ENCODE measurements at regions not wholly inside any gene's neighbourhood (a gene's known extent, or its start where the extent isn't known, plus 50 kb on each side); places are given as distances from the start of the nearest gene placed in this dataset.

GRCh38 chr7:128177768-128178550, 63.1 kb upstream of the LEP start:
- Mint-ChIP-seq H3K9me3 (no peaks in the 10 kb centered on the region), H3K4me3 (no peak overlapping the region), H3K4me1 (no peaks in the 10 kb centered on the region), H3K27me3 (peaks cover 32% of the 10 kb centered on the region), H3K36me3 (ENCODE audit: low read depth) (no peaks in the 10 kb centered on the region), H3K27ac (no peak overlapping the region)
- ATAC-seq (replicated peaks) = no peak

DNA sequence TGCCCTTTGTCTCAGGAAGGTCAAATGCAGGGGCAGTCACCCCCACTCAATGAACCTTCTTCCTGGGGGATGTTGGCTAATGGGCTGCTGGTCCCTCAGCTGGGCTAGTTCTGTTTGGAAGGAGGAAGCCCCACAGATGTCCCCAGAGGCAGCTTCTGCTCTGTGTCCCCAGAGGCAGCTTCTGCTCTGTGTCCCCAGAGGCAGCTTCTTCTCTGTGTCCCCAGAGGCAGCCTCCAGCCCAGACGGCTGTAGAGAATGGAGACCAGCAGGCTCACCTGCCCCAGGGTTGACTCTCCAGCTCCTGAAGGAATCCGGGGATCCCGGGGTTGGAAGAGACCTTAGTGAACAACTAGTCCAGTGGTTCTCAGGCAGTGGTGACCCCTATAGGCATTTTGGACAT, 62.5 kb upstream of the LEP start:
- Mint-ChIP-seq H3K9me3 (no peaks in the 10 kb centered on the region), H3K27me3 (peaks cover 30% of the 10 kb centered on the region), H3K4me1 (no peaks in the 10 kb centered on the region), H3K36me3 (ENCODE audit: low read depth) (no peaks in the 10 kb centered on the region), H3K4me3 (no peak overlapping the region), H3K27ac (no peak overlapping the region)
- ATAC-seq (replicated peaks) = no peak

DNA sequence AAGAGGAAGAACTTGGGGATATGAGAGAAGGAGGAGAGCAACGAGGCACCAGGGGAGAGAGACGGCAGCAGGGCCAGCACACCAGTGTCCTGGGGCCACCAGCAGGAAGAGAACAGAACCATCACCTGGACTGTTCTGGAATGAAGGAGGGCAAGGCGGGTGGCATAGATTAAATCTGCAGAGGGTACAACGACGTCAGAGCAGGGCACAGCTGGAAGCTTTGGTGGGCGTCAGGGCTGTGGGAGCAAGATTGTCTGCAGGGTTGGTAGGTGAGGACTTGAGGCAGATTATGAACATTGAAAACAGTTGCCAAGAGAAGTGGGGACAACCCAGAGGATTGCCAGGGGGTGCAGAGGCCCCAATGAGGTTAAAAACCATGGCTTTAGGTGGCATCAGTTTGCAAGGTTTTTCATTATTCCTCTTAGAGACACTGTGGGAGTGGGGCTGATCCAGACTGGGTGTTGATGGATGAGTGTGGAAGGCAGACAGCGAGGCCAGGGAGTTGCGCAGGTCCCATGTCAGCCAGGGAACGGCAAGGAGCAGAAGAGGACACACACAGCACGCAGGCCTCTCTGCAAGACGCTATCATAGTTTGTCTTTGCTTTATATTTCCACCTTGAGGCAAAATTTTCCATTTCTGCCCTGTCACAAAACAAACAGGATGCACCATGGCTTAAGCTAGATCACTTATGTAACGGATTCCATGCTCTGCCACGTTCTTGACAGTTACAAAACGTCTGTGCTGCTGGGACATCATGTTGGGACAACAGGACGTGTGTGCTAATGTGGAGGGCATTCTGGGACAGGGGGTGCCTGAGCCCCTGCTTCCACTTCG, 52.5 kb upstream of the LEP start:
- H3K27ac Mint-ChIP-seq = no peak overlapping the region
- no peaks in the 10 kb centered on the region for H3K36me3 Mint-ChIP-seq (ENCODE audit: low read depth)
- no peaks in the 10 kb centered on the region for H3K4me1 Mint-ChIP-seq
- H3K27me3 Mint-ChIP-seq = peaks cover 47% of the 10 kb centered on the region
- no peak for ATAC-seq (replicated peaks)
- H3K4me3 Mint-ChIP-seq = no peak overlapping the region
- peaks cover 2% of the 10 kb centered on the region for H3K9me3 Mint-ChIP-seq

DNA sequence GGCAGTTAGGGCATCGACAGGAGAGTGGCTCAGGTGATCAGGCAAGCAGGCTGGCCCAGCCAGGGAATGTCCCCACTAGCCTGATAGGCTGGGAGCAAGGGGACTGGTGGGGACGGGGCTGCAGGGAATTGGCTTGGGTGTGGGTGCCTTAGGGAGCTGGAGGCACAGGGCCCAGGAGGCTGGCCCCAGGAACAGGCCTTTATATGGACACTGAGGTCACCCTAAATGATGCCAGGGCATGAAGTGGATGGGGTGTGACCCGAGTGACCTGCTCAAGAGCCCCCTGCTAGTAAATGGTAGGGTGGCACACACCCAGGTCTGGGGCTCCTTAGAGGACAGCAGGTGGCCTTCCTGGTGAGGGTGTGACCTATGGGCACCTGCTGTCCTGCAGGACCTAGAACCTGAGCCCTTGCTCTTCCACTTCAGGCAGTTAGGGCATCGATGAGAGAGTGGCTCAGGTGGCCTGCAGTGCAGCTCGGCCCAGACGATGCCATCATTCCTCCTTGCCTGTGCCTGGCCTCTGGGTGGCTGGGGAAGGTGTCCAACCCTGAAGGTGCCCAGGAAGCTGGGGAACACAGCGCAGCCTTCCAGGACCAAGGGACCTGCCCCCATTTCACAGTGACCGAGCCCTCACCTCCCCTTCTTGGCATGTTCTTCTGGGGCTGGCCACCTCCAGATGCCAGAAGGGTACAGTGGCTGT, 51.7 kb upstream of the LEP start:
- Mint-ChIP-seq H3K4me1 (no peaks in the 10 kb centered on the region), H3K9me3 (peaks cover 8% of the 10 kb centered on the region), H3K27me3 (peaks cover 43% of the 10 kb centered on the region), H3K27ac (no peak overlapping the region), H3K36me3 (ENCODE audit: low read depth) (no peaks in the 10 kb centered on the region), H3K4me3 (no peak overlapping the region)
- no peak for ATAC-seq (replicated peaks)

DNA sequence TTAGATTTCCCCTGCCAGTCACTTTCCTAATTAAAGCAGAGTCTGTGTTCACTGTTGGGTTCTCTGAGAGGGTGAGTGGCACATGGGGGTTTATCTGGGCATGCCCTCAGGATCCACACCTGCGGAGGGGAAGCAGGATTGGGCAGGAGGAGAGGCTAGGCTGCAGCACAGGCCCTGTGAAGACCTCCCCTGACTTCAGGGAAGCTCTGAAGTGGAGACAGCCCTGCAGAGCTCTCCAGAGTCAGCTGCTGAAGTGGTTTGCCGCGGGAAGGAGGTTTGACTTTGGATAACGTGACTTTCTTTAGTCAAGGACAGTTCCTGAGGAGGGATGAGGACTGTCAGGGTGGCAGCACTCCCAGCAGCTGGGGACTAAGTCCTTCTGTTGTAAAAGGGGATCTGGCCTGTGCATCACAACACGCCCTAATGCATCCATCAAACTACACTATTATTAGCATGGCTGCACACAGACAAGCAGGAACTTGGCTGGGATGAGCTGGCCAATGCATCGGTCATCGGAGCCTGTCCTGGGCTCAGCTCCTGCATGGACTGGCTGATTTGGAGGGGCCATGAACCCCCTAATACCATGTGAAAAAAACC, 50.9 kb upstream of the LEP start:
- H3K4me1 Mint-ChIP-seq = no peaks in the 10 kb centered on the region
- H3K4me3 Mint-ChIP-seq = no peak overlapping the region
- H3K27ac Mint-ChIP-seq = no peak overlapping the region
- H3K9me3 Mint-ChIP-seq = peaks cover 9% of the 10 kb centered on the region
- H3K36me3 Mint-ChIP-seq (ENCODE audit: low read depth) = no peaks in the 10 kb centered on the region
- peaks cover 43% of the 10 kb centered on the region for H3K27me3 Mint-ChIP-seq
- ATAC-seq (replicated peaks) = no peak

GRCh38 chr7:128191136-128191844, 49.8 kb upstream of the LEP start:
- H3K36me3 Mint-ChIP-seq (ENCODE audit: low read depth) = no peaks in the 10 kb centered on the region
- H3K27ac Mint-ChIP-seq = no peak overlapping the region
- H3K4me1 Mint-ChIP-seq = no peaks in the 10 kb centered on the region
- peaks cover 39% of the 10 kb centered on the region for H3K27me3 Mint-ChIP-seq
- peaks cover 9% of the 10 kb centered on the region for H3K9me3 Mint-ChIP-seq
- ATAC-seq (replicated peaks) = no peak
- H3K4me3 Mint-ChIP-seq = no peak overlapping the region

Measured in activated T-helper 17 cell treated with anti-CD3 and anti-CD28 coated beads, Interleukin-2, amount 50 U/mL, for 72 hours (primary cell).